ENCODE measurements at regions not wholly inside any gene's neighbourhood (a gene's known extent, or its start where the extent isn't known, plus 50 kb on each side); places are given as distances from the start of the nearest gene placed in this dataset.

- Mint-ChIP-seq H3K9me3 (peaks cover 0 to 3% of the 10 kb centered on the region in 2 donors), H3K4me3 (no peak overlapping the region), H3K27ac (no peak overlapping the region), H3K36me3 (no peaks in the 10 kb centered on the region), H3K27me3 (ENCODE audit: low read depth in 2 of 2) (peaks cover 0 to 4% of the 10 kb centered on the region in 2 donors), H3K4me1 (peaks cover 5 to 7% of the 10 kb centered on the region in 2 donors)
- H3K27me3 ChIP-seq (ENCODE audit: control insufficient read depth, insufficient read depth, low read length), result no peaks in the 10 kb centered on the region
- H3K4me1 ChIP-seq (ENCODE audit: control insufficient read depth, insufficient read depth, low read length), result no peaks in the 10 kb centered on the region
- no peaks in the 10 kb centered on the region for H3K36me3 ChIP-seq (ENCODE audit: control insufficient read depth, insufficient read depth, low read length)
- H3K4me3 ChIP-seq (ENCODE audit: low read length), result no peak overlapping the region
- H3K9me3 ChIP-seq (ENCODE audit: control insufficient read depth, insufficient read depth, low read length), result no peaks in the 10 kb centered on the region
- DNase-seq, result no peak
- no peak for ATAC-seq
- intact Hi-C loops (cut with micrococcal nuclease), result no loop called here
- no peak for TF ChIP-seq CTCF (IDR thresholded peaks at IDR 0.05)
- WGBS (ENCODE audit: insufficient coverage), result 100% methylated on average over 1 of the region's 2 CpGs
- H3K27ac ChIP-seq (ENCODE audit: low read length), result no peak overlapping the region
Observed at GRCh38 chr6:105611606-105612005, 208.7 kb upstream of the PREP start.

GRCh38 chr6:105609375-105609991, 206.6 kb upstream of the PREP start:
- 51% methylated on average over 14 of the region's 14 CpGs for WGBS (ENCODE audit: insufficient coverage)
- ATAC-seq, result no peak
- Mint-ChIP-seq H3K27me3 (ENCODE audit: low read depth in 2 of 2) (peaks cover 0 to 10% of the 10 kb centered on the region in 2 donors), H3K4me3 (no peak overlapping the region), H3K4me1 (peaks cover 5 to 7% of the 10 kb centered on the region in 2 donors), H3K27ac (no peak overlapping the region), H3K9me3 (no peaks in the 10 kb centered on the region), H3K36me3 (no peaks in the 10 kb centered on the region)
- Histone ChIP-seq H3K4me1 (ENCODE audit: control insufficient read depth, insufficient read depth, low read length) (no peaks in the 10 kb centered on the region), H3K4me3 (ENCODE audit: low read length) (no peak overlapping the region), H3K27ac (ENCODE audit: low read length) (no peak overlapping the region), H3K9me3 (ENCODE audit: control insufficient read depth, insufficient read depth, low read length) (no peaks in the 10 kb centered on the region), H3K27me3 (ENCODE audit: control insufficient read depth, insufficient read depth, low read length) (no peaks in the 10 kb centered on the region), H3K36me3 (ENCODE audit: control insufficient read depth, insufficient read depth, low read length) (no peaks in the 10 kb centered on the region)
- TF ChIP-seq CTCF (IDR thresholded peaks at IDR 0.05), result no peak
- intact Hi-C loops (cut with micrococcal nuclease), result no loop called here
- DNase-seq, result no peak

- Mint-ChIP-seq H3K27ac (no peak overlapping the region), H3K4me3 (no peak overlapping the region), H3K36me3 (no peaks in the 10 kb centered on the region), H3K4me1 (peaks cover 5 to 7% of the 10 kb centered on the region in 2 donors), H3K27me3 (ENCODE audit: low read depth in 2 of 2) (peaks cover 0 to 10% of the 10 kb centered on the region in 2 donors), H3K9me3 (no peaks in the 10 kb centered on the region)
- intact Hi-C loops (cut with micrococcal nuclease), result no loop called here
- no peak overlapping the region for H3K27ac ChIP-seq (ENCODE audit: low read length)
- TF ChIP-seq CTCF (IDR thresholded peaks at IDR 0.05), result no peak
- no peak overlapping the region for H3K4me3 ChIP-seq (ENCODE audit: low read length)
- no peaks in the 10 kb centered on the region for H3K4me1 ChIP-seq (ENCODE audit: control insufficient read depth, insufficient read depth, low read length)
- H3K27me3 ChIP-seq (ENCODE audit: control insufficient read depth, insufficient read depth, low read length), result no peaks in the 10 kb centered on the region
- WGBS (ENCODE audit: insufficient coverage), result 86% methylated on average over 9 of the region's 10 CpGs
- DNase-seq, result no peak
- H3K36me3 ChIP-seq (ENCODE audit: control insufficient read depth, insufficient read depth, low read length), result no peaks in the 10 kb centered on the region
- no peak for ATAC-seq
- H3K9me3 ChIP-seq (ENCODE audit: control insufficient read depth, insufficient read depth, low read length), result no peaks in the 10 kb centered on the region
Observed at GRCh38 chr6:105608711-105609374, 206.0 kb upstream of the PREP start.

Data from natural killer cell (primary cell).